ENCODE measurements at regions not wholly inside any gene's neighbourhood (a gene's known extent, or its start where the extent isn't known, plus 50 kb on each side); places are given as distances from the start of the nearest gene placed in this dataset.

DNA sequence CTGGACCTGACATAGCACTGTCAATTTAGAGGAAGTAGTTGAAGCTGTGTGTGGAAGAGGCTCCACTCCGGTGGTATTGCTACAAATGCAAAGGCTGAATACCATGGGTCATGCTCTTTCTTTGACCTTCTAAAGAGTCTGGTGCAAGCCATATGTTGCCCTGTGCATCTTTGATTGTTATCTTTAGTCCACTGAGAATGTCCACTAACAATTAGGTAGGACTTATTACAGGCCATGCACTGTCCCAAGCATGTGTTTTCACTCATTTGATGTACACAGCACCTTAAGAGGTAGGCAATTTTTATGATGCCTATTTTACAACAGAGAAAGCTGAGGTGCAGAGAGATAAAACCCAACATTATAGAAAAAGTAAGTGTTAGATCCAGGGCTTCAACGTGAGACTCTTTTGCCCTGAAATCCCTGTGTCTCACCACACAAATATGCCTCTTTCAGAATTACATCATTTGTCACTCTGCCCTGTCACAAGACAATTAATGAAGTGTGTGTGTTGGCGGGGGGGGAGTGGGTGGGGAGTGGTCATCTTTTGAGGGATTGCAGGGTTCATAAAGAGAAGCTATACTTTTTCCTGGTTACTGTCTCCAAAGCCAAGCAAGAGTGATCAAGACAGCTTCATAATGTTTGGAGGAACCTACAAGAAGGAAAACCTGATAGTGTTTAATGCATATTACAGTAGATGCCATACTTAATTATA lies 637.6 kb upstream of the IGFBP3 start:
- H3K9me3 ChIP-seq (ENCODE audit: control insufficient read depth in 5 of 5, low read length in 5 of 5): peaks cover 0 to 7% (median 0%) of the 10 kb centered on the region in 5 donors
- H3K36me3 ChIP-seq (ENCODE audit: control insufficient read depth in 5 of 5, insufficient read depth in 5 of 5, low read length in 5 of 5): no peaks in the 10 kb centered on the region
- no peak overlapping the region for H3K9ac ChIP-seq (ENCODE audit: low read length in 5 of 5)
- H3K4me1 ChIP-seq (ENCODE audit: control insufficient read depth in 5 of 5, insufficient read depth in 5 of 5, low read length in 5 of 5): no peaks in the 10 kb centered on the region
- no peak overlapping the region for H3K27ac ChIP-seq (ENCODE audit: low read depth, low read length)
- H3K27me3 ChIP-seq (ENCODE audit: control insufficient read depth in 5 of 5, insufficient read depth in 4 of 5, low read length in 5 of 5): no peaks in the 10 kb centered on the region
- no peak overlapping the region for H3K4me3 ChIP-seq (ENCODE audit: low read depth in 1 of 5, low read length in 5 of 5)

DNA sequence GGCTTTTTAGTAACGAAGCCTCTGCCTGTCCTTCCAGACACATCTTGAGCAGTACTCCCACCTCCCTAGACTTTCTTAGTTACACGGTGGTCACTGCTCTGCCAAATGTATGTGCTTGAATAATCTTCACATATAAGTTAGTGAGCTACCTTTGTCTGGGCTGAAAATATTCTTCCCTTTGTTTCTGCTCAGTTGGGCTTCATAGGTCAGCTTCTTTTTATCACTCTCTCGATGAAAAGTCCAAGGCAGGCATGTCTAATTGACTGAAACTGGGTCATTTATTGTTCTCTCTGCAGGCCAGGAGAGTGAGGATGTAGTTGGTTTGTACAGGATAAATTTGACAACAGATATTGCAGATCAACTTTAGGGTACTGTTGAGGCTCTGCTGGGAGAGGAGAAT lies 636.7 kb upstream of the IGFBP3 start:
- Histone ChIP-seq H3K9ac (ENCODE audit: low read length in 5 of 5) (no peak overlapping the region), H3K36me3 (ENCODE audit: control insufficient read depth in 5 of 5, insufficient read depth in 5 of 5, low read length in 5 of 5) (no peaks in the 10 kb centered on the region), H3K4me1 (ENCODE audit: control insufficient read depth in 5 of 5, insufficient read depth in 5 of 5, low read length in 5 of 5) (no peaks in the 10 kb centered on the region), H3K27me3 (ENCODE audit: control insufficient read depth in 5 of 5, insufficient read depth in 4 of 5, low read length in 5 of 5) (no peaks in the 10 kb centered on the region), H3K4me3 (ENCODE audit: low read depth in 1 of 5, low read length in 5 of 5) (no peak overlapping the region), H3K9me3 (ENCODE audit: control insufficient read depth in 5 of 5, low read length in 5 of 5) (peaks cover 0 to 7% (median 0%) of the 10 kb centered on the region in 5 donors), H3K27ac (ENCODE audit: low read depth, low read length) (no peak overlapping the region)

DNA sequence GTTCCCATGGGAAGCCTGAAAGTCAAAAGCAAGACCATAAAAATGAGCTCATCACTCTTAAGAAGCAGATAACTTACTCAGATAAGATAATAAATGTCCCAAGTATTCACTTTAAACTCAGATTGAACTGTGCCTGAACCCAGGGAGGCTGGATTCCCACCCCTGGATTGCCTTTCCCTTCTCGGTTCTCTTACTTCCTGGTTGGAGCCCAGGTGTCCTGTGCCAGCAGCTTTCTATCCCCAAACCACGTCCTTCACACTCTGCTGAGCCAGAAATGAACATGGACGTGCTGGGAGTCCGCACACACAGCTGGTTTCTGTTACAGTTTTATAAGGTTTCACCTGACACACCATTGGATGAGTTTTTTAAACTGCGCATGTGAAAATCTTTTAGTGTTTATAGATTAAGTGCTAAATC lies 636.2 kb upstream of the IGFBP3 start:
- H3K9ac ChIP-seq (ENCODE audit: low read length in 5 of 5): no peak overlapping the region
- no peak overlapping the region for H3K4me3 ChIP-seq (ENCODE audit: low read depth in 1 of 5, low read length in 5 of 5)
- no peaks in the 10 kb centered on the region for H3K36me3 ChIP-seq (ENCODE audit: control insufficient read depth in 5 of 5, insufficient read depth in 5 of 5, low read length in 5 of 5)
- peaks cover 0 to 7% (median 0%) of the 10 kb centered on the region in 5 donors for H3K9me3 ChIP-seq (ENCODE audit: control insufficient read depth in 5 of 5, low read length in 5 of 5)
- H3K27me3 ChIP-seq (ENCODE audit: control insufficient read depth in 5 of 5, insufficient read depth in 4 of 5, low read length in 5 of 5): no peaks in the 10 kb centered on the region
- no peaks in the 10 kb centered on the region for H3K4me1 ChIP-seq (ENCODE audit: control insufficient read depth in 5 of 5, insufficient read depth in 5 of 5, low read length in 5 of 5)
- H3K27ac ChIP-seq (ENCODE audit: low read depth, low read length): no peak overlapping the region

DNA sequence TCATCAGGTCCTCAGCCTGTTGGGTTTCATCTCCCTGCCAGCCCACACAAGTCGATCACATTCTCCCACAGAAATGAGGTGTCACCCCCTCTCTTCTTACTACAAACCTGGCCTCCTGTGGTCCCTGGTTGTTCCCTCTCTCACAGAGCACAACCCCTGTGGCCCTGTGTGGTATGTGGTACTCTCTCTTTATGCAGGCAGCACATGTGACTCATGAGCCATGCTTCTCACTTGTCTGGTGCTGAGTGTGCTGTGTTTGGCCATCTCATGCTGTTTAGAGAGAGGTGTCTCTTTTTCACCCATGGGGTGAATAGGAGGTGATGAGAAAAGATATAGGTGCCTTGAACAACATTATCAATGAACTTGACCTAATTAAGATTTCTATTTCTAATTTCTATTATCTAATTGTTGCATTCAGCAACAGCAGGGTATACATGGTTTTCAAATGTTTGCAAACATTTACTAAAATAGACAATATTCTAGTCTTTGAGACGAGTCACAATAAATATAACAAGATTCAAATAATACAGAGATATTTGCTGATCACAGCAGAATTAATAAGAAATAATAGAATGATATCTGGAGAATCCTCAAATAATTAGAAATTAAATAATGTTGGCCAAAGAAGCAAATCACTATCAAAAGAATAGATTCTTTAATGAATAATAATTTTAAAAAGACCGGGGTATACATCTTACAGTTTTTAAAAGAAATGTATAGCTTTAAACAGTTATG lies 633.8 kb upstream of the IGFBP3 start:
- H3K4me1 ChIP-seq (ENCODE audit: control insufficient read depth in 5 of 5, insufficient read depth in 5 of 5, low read length in 5 of 5): no peaks in the 10 kb centered on the region
- no peaks in the 10 kb centered on the region for H3K36me3 ChIP-seq (ENCODE audit: control insufficient read depth in 5 of 5, insufficient read depth in 5 of 5, low read length in 5 of 5)
- H3K4me3 ChIP-seq (ENCODE audit: low read depth in 1 of 5, low read length in 5 of 5): no peak overlapping the region
- H3K27me3 ChIP-seq (ENCODE audit: control insufficient read depth in 5 of 5, insufficient read depth in 4 of 5, low read length in 5 of 5): no peaks in the 10 kb centered on the region
- peaks cover 0 to 3% (median 0%) of the 10 kb centered on the region in 5 donors for H3K9me3 ChIP-seq (ENCODE audit: control insufficient read depth in 5 of 5, low read length in 5 of 5)
- H3K9ac ChIP-seq (ENCODE audit: low read length in 5 of 5): no peak overlapping the region
- no peak overlapping the region for H3K27ac ChIP-seq (ENCODE audit: low read depth, low read length)

DNA sequence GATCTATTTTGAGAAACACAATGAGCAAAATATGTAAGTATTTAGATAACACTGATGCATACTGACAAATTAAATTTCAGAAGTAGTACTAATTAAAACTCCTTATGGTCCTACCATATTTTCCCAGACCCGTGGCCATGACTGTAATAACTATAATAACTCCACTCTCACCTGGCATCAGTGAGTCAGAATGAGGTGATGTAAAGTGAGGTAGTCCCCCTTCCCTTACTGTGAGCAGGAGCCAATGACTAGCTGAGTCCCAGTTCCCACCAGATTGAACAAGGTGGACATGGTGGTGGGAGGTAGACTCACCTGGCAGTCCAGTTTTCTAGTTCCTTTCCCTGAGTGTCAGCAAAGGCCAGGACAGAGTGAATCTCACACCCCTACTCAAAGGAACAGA lies 630.5 kb upstream of the IGFBP3 start:
- Histone ChIP-seq H3K4me3 (ENCODE audit: low read depth in 1 of 5, low read length in 5 of 5) (no peak overlapping the region), H3K9ac (ENCODE audit: low read length in 5 of 5) (no peak overlapping the region), H3K27me3 (ENCODE audit: control insufficient read depth in 5 of 5, insufficient read depth in 4 of 5, low read length in 5 of 5) (no peaks in the 10 kb centered on the region), H3K27ac (ENCODE audit: low read depth, low read length) (no peak overlapping the region), H3K4me1 (ENCODE audit: control insufficient read depth in 5 of 5, insufficient read depth in 5 of 5, low read length in 5 of 5) (no peaks in the 10 kb centered on the region), H3K9me3 (ENCODE audit: control insufficient read depth in 5 of 5, low read length in 5 of 5) (no peaks in the 10 kb centered on the region), H3K36me3 (ENCODE audit: control insufficient read depth in 5 of 5, insufficient read depth in 5 of 5, low read length in 5 of 5) (no peaks in the 10 kb centered on the region)

DNA sequence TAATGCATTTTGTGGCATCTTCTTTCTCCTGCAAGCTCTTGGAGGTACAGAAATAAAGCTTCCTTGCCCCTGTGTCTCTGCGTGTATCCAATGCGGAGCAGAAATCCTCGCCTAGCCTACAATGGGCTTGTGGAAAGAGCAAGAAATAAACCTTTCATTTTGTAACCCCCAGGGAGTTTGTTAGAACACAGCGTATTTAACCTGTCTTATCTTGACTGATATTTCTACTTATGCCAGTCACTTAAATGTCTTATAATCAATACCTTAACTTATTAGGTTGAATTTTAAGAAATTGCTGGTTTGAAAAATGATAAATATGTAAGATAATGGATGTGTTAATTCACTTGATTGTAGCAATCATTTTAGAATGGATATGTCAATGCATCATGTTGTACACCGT lies 629.8 kb upstream of the IGFBP3 start:
- no peak overlapping the region for H3K27ac ChIP-seq (ENCODE audit: low read depth, low read length)
- no peaks in the 10 kb centered on the region for H3K27me3 ChIP-seq (ENCODE audit: control insufficient read depth in 5 of 5, insufficient read depth in 4 of 5, low read length in 5 of 5)
- H3K36me3 ChIP-seq (ENCODE audit: control insufficient read depth in 5 of 5, insufficient read depth in 5 of 5, low read length in 5 of 5): no peaks in the 10 kb centered on the region
- no peaks in the 10 kb centered on the region for H3K4me1 ChIP-seq (ENCODE audit: control insufficient read depth in 5 of 5, insufficient read depth in 5 of 5, low read length in 5 of 5)
- H3K4me3 ChIP-seq (ENCODE audit: low read depth in 1 of 5, low read length in 5 of 5): no peak overlapping the region
- no peaks in the 10 kb centered on the region for H3K9me3 ChIP-seq (ENCODE audit: control insufficient read depth in 5 of 5, low read length in 5 of 5)
- H3K9ac ChIP-seq (ENCODE audit: low read length in 5 of 5): no peak overlapping the region

DNA sequence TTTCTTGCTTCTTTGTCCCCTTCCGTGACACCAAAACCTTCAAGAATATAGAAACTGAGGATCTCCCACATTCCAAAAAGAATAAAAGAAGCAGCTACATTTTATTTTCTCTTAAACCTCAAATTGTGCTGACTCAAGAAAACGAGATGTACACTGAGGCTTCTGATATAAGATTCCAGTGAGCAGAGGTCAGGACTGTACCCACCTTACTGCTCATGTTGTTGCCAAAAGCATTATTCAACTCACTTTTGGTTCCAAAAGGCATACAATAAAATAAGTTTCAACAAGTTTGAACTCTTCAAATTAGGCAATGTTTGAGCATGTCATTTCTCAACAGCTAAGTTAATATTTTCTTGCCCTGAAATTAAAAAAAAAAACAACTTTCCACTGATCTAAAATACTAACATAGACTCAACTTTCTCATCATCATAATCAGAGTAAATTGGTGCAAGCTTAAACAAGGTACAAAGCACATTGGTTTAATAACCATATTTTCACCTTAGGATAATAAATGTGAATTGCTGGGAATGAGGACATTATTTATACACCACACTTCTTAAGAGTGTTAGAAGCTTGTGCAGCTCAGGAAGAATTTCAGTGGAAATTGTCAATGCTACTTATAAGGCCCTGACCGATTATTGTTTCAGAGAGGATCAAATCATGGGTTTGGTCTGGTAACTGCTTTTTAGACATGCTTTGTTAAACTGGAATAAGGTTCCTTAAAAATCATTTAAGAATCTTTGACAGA lies 629.0 kb upstream of the IGFBP3 start:
- Histone ChIP-seq H3K36me3 (ENCODE audit: control insufficient read depth in 5 of 5, insufficient read depth in 5 of 5, low read length in 5 of 5) (no peaks in the 10 kb centered on the region), H3K4me3 (ENCODE audit: low read depth in 1 of 5, low read length in 5 of 5) (no peak overlapping the region), H3K27ac (ENCODE audit: low read depth, low read length) (no peak overlapping the region), H3K9ac (ENCODE audit: low read length in 5 of 5) (no peak overlapping the region), H3K9me3 (ENCODE audit: control insufficient read depth in 5 of 5, low read length in 5 of 5) (no peaks in the 10 kb centered on the region), H3K4me1 (ENCODE audit: control insufficient read depth in 5 of 5, insufficient read depth in 5 of 5, low read length in 5 of 5) (no peaks in the 10 kb centered on the region), H3K27me3 (ENCODE audit: control insufficient read depth in 5 of 5, insufficient read depth in 4 of 5, low read length in 5 of 5) (no peaks in the 10 kb centered on the region)

GRCh38 chr7:46549347-46549746 lies 628.3 kb upstream of the IGFBP3 start:
- no peak overlapping the region for H3K4me3 ChIP-seq (ENCODE audit: low read depth in 1 of 5, low read length in 5 of 5)
- no peaks in the 10 kb centered on the region for H3K36me3 ChIP-seq (ENCODE audit: control insufficient read depth in 5 of 5, insufficient read depth in 5 of 5, low read length in 5 of 5)
- no peaks in the 10 kb centered on the region for H3K27me3 ChIP-seq (ENCODE audit: control insufficient read depth in 5 of 5, insufficient read depth in 4 of 5, low read length in 5 of 5)
- H3K4me1 ChIP-seq (ENCODE audit: control insufficient read depth in 5 of 5, insufficient read depth in 5 of 5, low read length in 5 of 5): no peaks in the 10 kb centered on the region
- no peak overlapping the region for H3K27ac ChIP-seq (ENCODE audit: low read depth, low read length)
- no peaks in the 10 kb centered on the region for H3K9me3 ChIP-seq (ENCODE audit: control insufficient read depth in 5 of 5, low read length in 5 of 5)
- H3K9ac ChIP-seq (ENCODE audit: low read length in 5 of 5): no peak overlapping the region

- H3K9me3 ChIP-seq (ENCODE audit: control insufficient read depth in 5 of 5, low read length in 5 of 5): no peaks in the 10 kb centered on the region
Observed at GRCh38 chr7:46547044-46547443, 626.0 kb upstream of the IGFBP3 start.

GRCh38 chr7:46545790-46546189 lies 624.7 kb upstream of the IGFBP3 start:
- H3K27me3 ChIP-seq (ENCODE audit: control insufficient read depth in 5 of 5, insufficient read depth in 4 of 5, low read length in 5 of 5): no peaks in the 10 kb centered on the region
- no peak overlapping the region for H3K9ac ChIP-seq (ENCODE audit: low read length in 5 of 5)
- no peaks in the 10 kb centered on the region for H3K36me3 ChIP-seq (ENCODE audit: control insufficient read depth in 5 of 5, insufficient read depth in 5 of 5, low read length in 5 of 5)
- no peak overlapping the region for H3K27ac ChIP-seq (ENCODE audit: low read depth, low read length)
- H3K4me1 ChIP-seq (ENCODE audit: control insufficient read depth in 5 of 5, insufficient read depth in 5 of 5, low read length in 5 of 5): no peaks in the 10 kb centered on the region
- no peak overlapping the region for H3K4me3 ChIP-seq (ENCODE audit: low read depth in 1 of 5, low read length in 5 of 5)
- no peaks in the 10 kb centered on the region for H3K9me3 ChIP-seq (ENCODE audit: control insufficient read depth in 5 of 5, low read length in 5 of 5)

More at GRCh38 chr7:46547044-46547443, 626.0 kb upstream of the IGFBP3 start:
- Histone ChIP-seq H3K4me1 (ENCODE audit: control insufficient read depth in 5 of 5, insufficient read depth in 5 of 5, low read length in 5 of 5) (no peaks in the 10 kb centered on the region), H3K27ac (ENCODE audit: low read depth, low read length) (no peak overlapping the region), H3K27me3 (ENCODE audit: control insufficient read depth in 5 of 5, insufficient read depth in 4 of 5, low read length in 5 of 5) (no peaks in the 10 kb centered on the region), H3K9ac (ENCODE audit: low read length in 5 of 5) (no peak overlapping the region), H3K36me3 (ENCODE audit: control insufficient read depth in 5 of 5, insufficient read depth in 5 of 5, low read length in 5 of 5) (no peaks in the 10 kb centered on the region), H3K4me3 (ENCODE audit: low read depth in 1 of 5, low read length in 5 of 5) (no peak overlapping the region)
